AG04450 (cell line): ENCODE measurements at regions not wholly inside any gene's neighbourhood (a gene's known extent, or its start where the extent isn't known, plus 50 kb on each side); places are given as distances from the start of the nearest gene placed in this dataset.
"Not testable (repeated sequence)": the region's sequence is repeated elsewhere in the genome, so short reads cannot be mapped to it uniquely, and the experiment has no call there.

Source experiments
- CTCF ChIA-PET: fragments of 300-600, 350-600 bp; formaldehyde crosslinking; extraction: SDS; loops from one replicate; lab custom pipeline; 2022; ENCODE audit warnings: antibody characterized with exemption, inconsistent platforms; lab: Charles Lee
- POLR2A ChIA-PET: fragments of 350-600 bp; formaldehyde crosslinking; extraction: SDS; loops from one replicate; lab custom pipeline; 2021; ENCODE audit warnings: antibody characterized with exemption, inconsistent platforms; lab: Yijun Ruan, JAX
- DNase-seq: peaks from one replicate; pipeline ENCODE4 v3.0.0-alpha.2; 2011; ENCODE audit warnings: low read depth, low spot score
- H3K27ac ChIP-seq: one replicate; pipeline ENCODE4 v1.5.1; 2012; ENCODE audit warnings: low read depth, low read length, control low read depth
- H3K27me3 ChIP-seq: one replicate; pipeline ENCODE4 v1.6.0; 2012; ENCODE audit warnings: low read length; ENCODE audit not compliant: control insufficient read depth, insufficient read depth
- H3K4me3 ChIP-seq: 2 replicates; pipeline ENCODE4 v1.5.1; 2011; ENCODE audit warnings: mild to moderate bottlenecking, low read depth, low read length, control low read depth
- H3K9me3 ChIP-seq: 2 replicates; pipeline ENCODE4 v1.5.1; 2012; ENCODE audit warnings: low read length; ENCODE audit not compliant: control insufficient read depth, insufficient read depth
- TF ChIP-seq, protein P1 (sequence below): IDR thresholded peaks from 2 replicates; pipeline ENCODE4 v1.5.1; 2011; ENCODE audit warnings: low read depth, low read length, control low read depth, inconsistent platforms

DNA sequence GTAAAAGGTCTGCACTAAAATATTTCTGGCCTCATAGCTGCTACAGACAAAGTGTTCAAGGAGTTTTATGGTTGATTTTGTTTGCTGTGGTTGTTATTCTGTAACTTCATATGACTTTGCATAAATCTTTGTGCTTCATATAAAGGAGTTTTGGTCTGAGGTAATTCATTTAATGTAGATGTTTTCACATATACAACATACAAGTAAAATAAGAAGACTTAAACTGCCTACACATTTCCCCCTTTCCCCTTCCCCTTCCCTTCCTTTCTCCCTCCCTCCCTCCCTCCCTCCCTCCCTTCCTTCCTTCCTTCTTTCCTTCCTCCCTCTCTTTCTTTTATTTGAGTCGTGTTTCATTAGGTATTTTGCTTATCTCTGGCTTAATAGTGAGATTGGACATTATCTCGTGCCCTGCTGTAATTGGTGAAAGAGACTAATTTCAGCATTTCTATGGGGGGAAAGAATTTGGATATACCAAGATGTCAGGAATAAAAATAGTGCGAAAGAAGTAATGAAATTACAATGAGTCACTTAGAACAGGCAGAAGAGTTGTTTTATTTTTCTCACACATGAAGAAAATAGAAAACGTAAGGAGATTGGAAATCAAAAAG is 144.9 kb upstream of the MAD2L1 start:
- Histone ChIP-seq H3K27ac (no peak overlapping the region), H3K27me3 (no peaks in the 10 kb centered on the region), H3K4me3 (no peak overlapping the region), H3K9me3 (no peaks in the 10 kb centered on the region)
- DNase-seq, result no peak
- POLR2A ChIA-PET, result no interaction called here
- CTCF ChIA-PET, result no interaction called here
- TF ChIP-seq, protein P1, sequence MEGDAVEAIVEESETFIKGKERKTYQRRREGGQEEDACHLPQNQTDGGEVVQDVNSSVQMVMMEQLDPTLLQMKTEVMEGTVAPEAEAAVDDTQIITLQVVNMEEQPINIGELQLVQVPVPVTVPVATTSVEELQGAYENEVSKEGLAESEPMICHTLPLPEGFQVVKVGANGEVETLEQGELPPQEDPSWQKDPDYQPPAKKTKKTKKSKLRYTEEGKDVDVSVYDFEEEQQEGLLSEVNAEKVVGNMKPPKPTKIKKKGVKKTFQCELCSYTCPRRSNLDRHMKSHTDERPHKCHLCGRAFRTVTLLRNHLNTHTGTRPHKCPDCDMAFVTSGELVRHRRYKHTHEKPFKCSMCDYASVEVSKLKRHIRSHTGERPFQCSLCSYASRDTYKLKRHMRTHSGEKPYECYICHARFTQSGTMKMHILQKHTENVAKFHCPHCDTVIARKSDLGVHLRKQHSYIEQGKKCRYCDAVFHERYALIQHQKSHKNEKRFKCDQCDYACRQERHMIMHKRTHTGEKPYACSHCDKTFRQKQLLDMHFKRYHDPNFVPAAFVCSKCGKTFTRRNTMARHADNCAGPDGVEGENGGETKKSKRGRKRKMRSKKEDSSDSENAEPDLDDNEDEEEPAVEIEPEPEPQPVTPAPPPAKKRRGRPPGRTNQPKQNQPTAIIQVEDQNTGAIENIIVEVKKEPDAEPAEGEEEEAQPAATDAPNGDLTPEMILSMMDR, result no peak

DNA sequence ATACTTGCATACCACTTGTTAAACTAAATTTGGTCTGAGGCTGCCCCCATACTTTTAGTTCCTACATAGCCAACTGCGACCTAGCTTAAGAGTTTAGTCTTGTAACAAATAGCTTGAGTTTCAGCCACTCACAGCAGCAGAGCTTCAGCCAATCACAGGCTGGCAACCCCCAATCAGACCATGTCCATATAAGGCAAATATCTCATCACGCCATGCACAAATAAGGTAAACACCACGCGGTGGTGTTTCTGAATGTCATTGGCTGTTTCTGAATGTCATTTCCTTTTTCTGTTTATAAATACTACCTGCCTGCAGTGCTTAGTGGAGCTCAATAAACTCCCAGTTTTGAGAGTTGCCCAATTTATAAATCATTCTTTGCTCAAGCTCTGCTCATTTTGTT is 143.1 kb upstream of the MAD2L1 start:
- Histone ChIP-seq H3K27me3 (no peaks in the 10 kb centered on the region), H3K4me3 (no peak overlapping the region), H3K9me3 (no peaks in the 10 kb centered on the region), H3K27ac (no peak overlapping the region)
- ChIA-PET CTCF (no interaction called here), POLR2A (no interaction called here)
- no peak for DNase-seq
- TF ChIP-seq, protein P1, result no peak

DNA sequence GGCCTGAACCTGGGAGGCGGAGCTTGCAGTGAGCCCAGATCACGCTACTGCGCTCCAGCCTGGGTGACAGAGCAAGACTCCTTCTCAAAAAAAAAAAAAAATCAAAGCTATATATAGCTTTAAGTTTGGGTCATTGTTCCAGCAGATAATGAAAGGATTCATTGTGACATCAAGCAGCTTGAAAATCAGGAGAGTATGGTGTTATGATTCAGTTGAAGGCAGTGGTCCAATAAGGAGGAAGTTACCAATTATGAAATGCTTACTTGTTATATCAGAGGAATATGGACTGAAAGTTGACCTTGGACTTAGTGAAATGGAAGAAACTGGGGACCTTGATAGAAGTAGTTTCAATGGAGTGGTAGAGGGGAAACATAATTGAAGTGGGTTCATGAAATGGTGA is 140.4 kb upstream of the MAD2L1 start:
- no peaks in the 10 kb centered on the region for H3K9me3 ChIP-seq
- ChIA-PET CTCF (no interaction called here), POLR2A (no interaction called here)
- TF ChIP-seq, protein P1, result no peak
- H3K27me3 ChIP-seq, result no peaks in the 10 kb centered on the region
- no peak overlapping the region for H3K4me3 ChIP-seq
- no peak overlapping the region for H3K27ac ChIP-seq
- DNase-seq, result no peak

DNA sequence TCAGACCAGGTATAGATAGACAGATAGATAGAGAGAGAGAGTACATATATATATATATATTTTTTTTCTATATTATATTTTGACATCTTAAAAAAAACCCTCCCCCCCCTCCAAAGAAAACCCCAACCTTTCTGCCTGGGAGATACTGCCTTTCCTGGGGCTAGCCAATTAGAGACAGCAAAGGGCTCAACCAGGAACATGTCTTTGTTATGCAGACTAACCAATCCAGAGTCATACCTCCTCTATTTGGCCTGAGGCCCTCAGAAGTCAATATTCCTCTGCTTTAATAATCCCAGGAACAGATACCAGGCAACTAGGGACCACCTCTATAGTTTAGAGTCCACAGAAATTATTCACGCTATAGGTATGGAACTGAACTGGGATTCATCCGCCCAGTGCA is 135.6 kb upstream of the MAD2L1 start:
- Histone ChIP-seq H3K27me3 (no peaks in the 10 kb centered on the region), H3K9me3 (no peaks in the 10 kb centered on the region), H3K27ac (no peak overlapping the region), H3K4me3 (no peak overlapping the region)
- POLR2A ChIA-PET, result no interaction called here
- DNase-seq, result no peak
- CTCF ChIA-PET, result no interaction called here
- TF ChIP-seq, protein P1, result no peak

DNA sequence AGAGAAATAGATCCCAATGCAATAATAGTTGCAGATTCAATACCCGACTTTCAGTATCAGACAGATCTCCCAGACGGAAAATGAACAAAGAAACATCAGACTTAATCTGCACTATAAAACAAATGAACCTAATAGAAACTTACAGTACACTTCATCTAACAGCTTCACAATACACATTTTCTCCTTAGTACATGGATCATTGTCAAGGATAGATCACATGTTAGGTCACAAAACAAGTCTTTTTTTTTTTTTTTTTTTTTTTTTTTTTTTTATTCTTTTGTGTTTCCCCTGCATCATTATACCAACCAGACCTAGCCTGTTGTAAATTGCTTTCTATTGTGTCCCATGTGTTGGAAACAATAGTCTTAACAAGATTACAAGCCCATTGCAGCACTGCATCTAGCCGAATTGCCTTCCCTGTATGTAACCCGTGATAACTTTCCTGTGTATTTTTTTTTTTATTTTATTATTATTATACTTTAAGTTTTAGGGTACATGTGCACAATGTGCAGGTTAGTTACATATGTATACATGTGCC is 134.0 kb upstream of the MAD2L1 start:
- H3K9me3 ChIP-seq, H3K4me3 ChIP-seq, CTCF ChIA-PET, POLR2A ChIA-PET, DNase-seq, H3K27me3 ChIP-seq, H3K27ac ChIP-seq: not testable (repeated sequence)
